DND-41 (cell line): ENCODE measurements at regions not wholly inside any gene's neighbourhood (a gene's known extent, or its start where the extent isn't known, plus 50 kb on each side); places are given as distances from the start of the nearest gene placed in this dataset.

ENCODE experiments used
- ATAC-seq: fragments of 200-7000 bp; cut with Tn5 transposase; 3 replicates; pipeline ENCODE4 v1.9.1; 2021; ENCODE audit warnings: low read depth; ENCODE audit not compliant: insufficient read depth
- DNase-seq: peaks from one replicate; pipeline ENCODE4 v3.0.0-alpha.2; 2020
- H2AFZ ChIP-seq: 2 replicates; pipeline ENCODE4 v1.6.0; 2012; ENCODE audit warnings: low read depth, low read length
- H3K27ac ChIP-seq: 2 replicates; pipeline ENCODE4 v1.5.1; 2012; ENCODE audit warnings: low read length, inconsistent platforms
- H3K27me3 ChIP-seq: fragments of 200-600 bp; sonication (generic); 2 replicates; pipeline ENCODE4 v1.6.0; 2012; ENCODE audit warnings: low read length, mild to moderate bottlenecking, inconsistent platforms; ENCODE audit not compliant: insufficient read depth, poor library complexity
- H3K36me3 ChIP-seq: 2 replicates; pipeline ENCODE4 v1.5.1; 2012; ENCODE audit warnings: low read length, inconsistent platforms; ENCODE audit not compliant: insufficient read depth
- H3K4me1 ChIP-seq: 2 replicates; pipeline ENCODE4 v1.5.1; 2012; ENCODE audit warnings: mild to moderate bottlenecking, low read length; ENCODE audit not compliant: insufficient read depth
- H3K4me2 ChIP-seq: 2 replicates; pipeline ENCODE4 v1.6.0; 2012; ENCODE audit warnings: mild to moderate bottlenecking, moderate library complexity, low read length, inconsistent platforms; ENCODE audit not compliant: insufficient read depth
- H3K4me3 ChIP-seq, 2 experiments: fragments of 200-600 bp in 1 of 2; shearing (Covaris generic) in 1 of 2; 2 replicates each; pipeline ENCODE4 v1.5.1; 2012 to 2016; ENCODE audit warnings: inconsistent platforms in 2 of 2, low read length in 2 of 2, mild to moderate bottlenecking in 2 of 2, low read depth in 1 of 2, moderate library complexity in 1 of 2
- H3K79me2 ChIP-seq: 2 replicates; pipeline ENCODE4 v1.6.0; 2012; ENCODE audit warnings: low read length, inconsistent platforms; ENCODE audit not compliant: insufficient read depth
- H3K9ac ChIP-seq: 2 replicates; pipeline ENCODE4 v1.6.0; 2012; ENCODE audit warnings: low read depth, mild to moderate bottlenecking, inconsistent platforms, low read length, moderate library complexity
- H3K9me3 ChIP-seq: 2 replicates; pipeline ENCODE4 v1.5.1; 2012; ENCODE audit warnings: low read length, moderate library complexity, mild to moderate bottlenecking, inconsistent platforms; ENCODE audit not compliant: insufficient read depth, severe bottlenecking
- H4K20me1 ChIP-seq: 2 replicates; pipeline ENCODE4 v1.6.0; 2012; ENCODE audit warnings: low read length; ENCODE audit not compliant: insufficient read depth
- EZH2 ChIP-seq: IDR thresholded peaks from 3 replicates; pipeline ENCODE4 v1.6.1; 2012; ENCODE audit warnings: borderline replicate concordance, low read depth, mild to moderate bottlenecking, moderate library complexity, low read length, inconsistent platforms; ENCODE audit not compliant: severe bottlenecking
- TF ChIP-seq, protein P1 (sequence below): IDR thresholded peaks from 2 replicates; pipeline ENCODE4 v1.5.1; 2012; ENCODE audit warnings: borderline replicate concordance, low read length, moderate library complexity, mild to moderate bottlenecking; ENCODE audit not compliant: poor library complexity, severe bottlenecking; ENCODE audit errors: extremely low read depth

DNA sequence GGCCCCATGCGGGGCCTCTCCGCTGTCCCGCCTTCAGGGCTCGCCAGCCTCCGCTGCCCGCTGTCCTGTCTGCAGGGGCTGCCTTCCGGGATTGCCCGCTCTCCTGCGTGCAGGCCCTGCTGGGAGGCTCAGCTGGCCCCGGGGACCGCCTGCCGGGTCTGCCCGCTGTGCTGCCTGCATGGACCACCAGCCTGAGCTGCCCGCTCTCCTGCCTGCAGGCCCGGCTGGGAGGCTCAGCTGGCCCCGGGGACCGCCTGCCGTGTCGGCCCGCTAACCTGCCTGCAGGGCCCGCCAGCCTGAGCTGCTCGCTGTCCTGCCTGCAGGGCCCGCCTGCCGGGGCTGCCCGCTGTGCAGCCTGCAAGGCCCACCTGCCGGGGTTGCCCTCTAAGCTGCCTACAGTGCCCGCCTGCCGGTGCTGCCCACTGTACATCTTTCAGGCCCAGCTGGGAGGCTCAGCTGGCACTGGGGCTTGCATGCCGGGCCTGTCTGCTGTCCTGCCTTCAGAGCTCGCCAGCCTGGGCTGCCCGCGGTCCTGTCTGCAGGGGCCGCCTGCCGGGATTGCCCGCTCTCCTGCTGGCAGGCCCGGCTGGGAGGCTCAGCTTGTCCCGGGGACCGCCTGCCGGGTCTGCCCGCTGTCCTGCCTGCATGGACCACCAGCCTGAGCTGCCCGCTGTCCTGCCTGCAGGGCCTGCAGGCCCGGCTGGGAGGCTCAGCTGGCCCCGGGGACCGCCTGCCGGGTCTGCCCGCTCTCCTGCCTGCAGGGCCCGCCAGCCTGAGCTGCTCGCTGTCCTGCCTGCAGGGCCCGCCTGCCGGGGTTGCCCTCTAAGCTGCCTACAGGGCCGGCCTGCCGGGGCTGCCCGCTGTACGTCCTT lies 165.1 kb downstream of the GLRX3 start:
- Histone ChIP-seq H3K9me3 (peaks cover 26% of the 10 kb centered on the region), H3K27me3 (no peaks in the 10 kb centered on the region), H3K4me1 (no peaks in the 10 kb centered on the region), H4K20me1 (no peaks in the 10 kb centered on the region), H3K4me2 (no peak overlapping the region), H2AFZ (no peak overlapping the region), H3K27ac (no peak overlapping the region), H3K4me3 (no peak overlapping the region), H3K9ac (no peak overlapping the region), H3K79me2 (no peaks in the 10 kb centered on the region), H3K36me3 (no peaks in the 10 kb centered on the region)
- no peak for TF ChIP-seq EZH2
- TF ChIP-seq, protein P1, sequence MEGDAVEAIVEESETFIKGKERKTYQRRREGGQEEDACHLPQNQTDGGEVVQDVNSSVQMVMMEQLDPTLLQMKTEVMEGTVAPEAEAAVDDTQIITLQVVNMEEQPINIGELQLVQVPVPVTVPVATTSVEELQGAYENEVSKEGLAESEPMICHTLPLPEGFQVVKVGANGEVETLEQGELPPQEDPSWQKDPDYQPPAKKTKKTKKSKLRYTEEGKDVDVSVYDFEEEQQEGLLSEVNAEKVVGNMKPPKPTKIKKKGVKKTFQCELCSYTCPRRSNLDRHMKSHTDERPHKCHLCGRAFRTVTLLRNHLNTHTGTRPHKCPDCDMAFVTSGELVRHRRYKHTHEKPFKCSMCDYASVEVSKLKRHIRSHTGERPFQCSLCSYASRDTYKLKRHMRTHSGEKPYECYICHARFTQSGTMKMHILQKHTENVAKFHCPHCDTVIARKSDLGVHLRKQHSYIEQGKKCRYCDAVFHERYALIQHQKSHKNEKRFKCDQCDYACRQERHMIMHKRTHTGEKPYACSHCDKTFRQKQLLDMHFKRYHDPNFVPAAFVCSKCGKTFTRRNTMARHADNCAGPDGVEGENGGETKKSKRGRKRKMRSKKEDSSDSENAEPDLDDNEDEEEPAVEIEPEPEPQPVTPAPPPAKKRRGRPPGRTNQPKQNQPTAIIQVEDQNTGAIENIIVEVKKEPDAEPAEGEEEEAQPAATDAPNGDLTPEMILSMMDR = no peak
- ATAC-seq (no peak), DNase-seq (no peak)

DNA sequence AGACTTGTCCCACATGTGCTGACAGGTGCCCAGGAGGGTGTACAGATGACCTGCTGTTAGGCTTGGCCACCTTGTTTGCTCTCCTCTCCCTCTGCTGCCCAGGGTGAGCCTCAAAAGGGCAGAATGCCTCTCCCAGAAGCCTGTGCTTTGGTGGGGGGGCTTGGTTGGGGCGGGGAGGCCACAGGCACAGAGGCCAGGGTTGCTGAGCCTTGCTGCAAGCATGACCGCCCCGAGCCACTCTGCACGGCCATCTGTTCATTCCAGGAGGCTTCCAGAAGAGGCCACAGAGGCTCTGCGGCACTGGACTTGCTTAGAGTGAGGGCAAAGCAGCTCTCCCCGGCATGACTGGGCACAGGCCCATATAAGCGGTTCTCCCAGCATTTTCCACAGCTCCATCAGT lies 190.8 kb downstream of the GLRX3 start:
- ATAC-seq = no peak

DNA sequence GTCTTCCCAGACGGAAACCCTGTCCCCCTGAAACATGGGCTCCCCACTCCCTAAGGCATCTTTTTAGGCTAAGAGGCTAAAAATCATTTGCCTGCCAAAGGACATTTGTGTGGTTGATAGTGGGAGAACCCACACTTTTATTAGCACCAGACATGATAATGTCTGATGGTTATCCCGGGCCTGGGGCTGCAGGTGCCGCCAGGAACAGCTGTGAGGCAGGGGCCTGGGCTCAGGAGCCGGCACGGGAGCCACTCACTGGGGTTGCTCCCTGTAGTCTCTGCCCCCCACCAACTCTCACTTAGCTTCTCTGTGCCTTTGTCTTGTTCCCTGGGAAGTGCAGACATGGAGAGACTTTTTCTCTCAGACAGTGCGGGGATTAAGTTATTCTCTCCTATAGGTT lies 193.6 kb downstream of the GLRX3 start:
- Histone ChIP-seq H3K4me3 (no peak overlapping the region), H3K9ac (no peak overlapping the region), H3K79me2 (no peaks in the 10 kb centered on the region), H4K20me1 (no peaks in the 10 kb centered on the region), H3K4me2 (no peak overlapping the region), H3K27ac (no peak overlapping the region), H2AFZ (no peak overlapping the region), H3K4me1 (no peaks in the 10 kb centered on the region), H3K27me3 (no peaks in the 10 kb centered on the region), H3K9me3 (no peaks in the 10 kb centered on the region), H3K36me3 (no peaks in the 10 kb centered on the region)
- TF ChIP-seq, protein P1 = no peak
- TF ChIP-seq EZH2 = no peak
- no peak for ATAC-seq
- no peak for DNase-seq

More for the DNA sequence above, 190.8 kb downstream of the GLRX3 start:
- H3K27ac ChIP-seq = no peak overlapping the region
- no peaks in the 10 kb centered on the region for H3K9me3 ChIP-seq
- H3K27me3 ChIP-seq = no peaks in the 10 kb centered on the region
- H3K9ac ChIP-seq = no peak overlapping the region
- H3K36me3 ChIP-seq = no peaks in the 10 kb centered on the region
- no peak for DNase-seq
- no peak overlapping the region for H2AFZ ChIP-seq
- TF ChIP-seq, protein P1 = no peak
- no peak for TF ChIP-seq EZH2
- no peaks in the 10 kb centered on the region for H3K79me2 ChIP-seq
- H3K4me2 ChIP-seq = no peak overlapping the region
- H3K4me3 ChIP-seq = no peak overlapping the region
- no peaks in the 10 kb centered on the region for H4K20me1 ChIP-seq
- H3K4me1 ChIP-seq = no peaks in the 10 kb centered on the region
